Central memory CD8-positive, alpha-beta T cell (primary cell): ENCODE measurements at regions not wholly inside any gene's neighbourhood (a gene's known extent, or its start where the extent isn't known, plus 50 kb on each side); places are given as distances from the start of the nearest gene placed in this dataset.

ENCODE experiments used
- ATAC-seq: fragments of 150-1000 bp; cut with Tn5 transposase; replicated peaks from 2 replicates; pipeline ENCODE4 v1.10.0; 2022; ENCODE audit warnings: mild to moderate bottlenecking, moderate FRiP score, moderate number of reproducible peaks; ENCODE audit not compliant: poor library complexity, severe bottlenecking; ENCODE audit errors: extremely low read depth
- DNase-seq, 2 donors: peaks; one replicate each; pipeline ENCODE4 v3.0.0; 2021; ENCODE audit warnings: low spot score in 2 of 2
- H3K27ac Mint-ChIP-seq: one replicate; pipeline ENCODE4 v1.8.0; 2022; ENCODE audit warnings: low read depth, mild to moderate bottlenecking, moderate library complexity, mixed read lengths
- H3K27me3 Mint-ChIP-seq: one replicate; pipeline ENCODE4 v1.8.0; 2022; ENCODE audit warnings: mixed read lengths
- H3K36me3 Mint-ChIP-seq: one replicate; pipeline ENCODE4 v1.8.0; 2022; ENCODE audit warnings: mild to moderate bottlenecking, moderate library complexity, mixed read lengths; ENCODE audit not compliant: insufficient read depth
- H3K4me1 Mint-ChIP-seq: one replicate; pipeline ENCODE4 v1.8.0; 2022; ENCODE audit warnings: mixed read lengths
- H3K4me3 Mint-ChIP-seq: one replicate; pipeline ENCODE4 v1.8.0; 2022; ENCODE audit warnings: mild to moderate bottlenecking, moderate library complexity, mixed read lengths
- H3K9me3 Mint-ChIP-seq: one replicate; pipeline ENCODE4 v1.8.0; 2022; ENCODE audit warnings: mixed read lengths

- Mint-ChIP-seq H3K9me3 (no peaks in the 10 kb centered on the region), H3K36me3 (no peaks in the 10 kb centered on the region), H3K27me3 (peaks cover 18% of the 10 kb centered on the region), H3K27ac (no peak overlapping the region), H3K4me1 (no peaks in the 10 kb centered on the region), H3K4me3 (no peak overlapping the region)
- no peak for ATAC-seq
- no peak for DNase-seq
Measured at GRCh38 chr4:8689741-8690140, 97.2 kb downstream of the CPZ start.

GRCh38 chr4:8688908-8689445, 96.4 kb downstream of the CPZ start:
- Mint-ChIP-seq H3K9me3 (no peaks in the 10 kb centered on the region), H3K27me3 (peaks cover 18% of the 10 kb centered on the region), H3K36me3 (no peaks in the 10 kb centered on the region), H3K4me1 (no peaks in the 10 kb centered on the region), H3K27ac (no peak overlapping the region), H3K4me3 (no peak overlapping the region)
- DNase-seq (no peak), ATAC-seq (no peak)

DNA sequence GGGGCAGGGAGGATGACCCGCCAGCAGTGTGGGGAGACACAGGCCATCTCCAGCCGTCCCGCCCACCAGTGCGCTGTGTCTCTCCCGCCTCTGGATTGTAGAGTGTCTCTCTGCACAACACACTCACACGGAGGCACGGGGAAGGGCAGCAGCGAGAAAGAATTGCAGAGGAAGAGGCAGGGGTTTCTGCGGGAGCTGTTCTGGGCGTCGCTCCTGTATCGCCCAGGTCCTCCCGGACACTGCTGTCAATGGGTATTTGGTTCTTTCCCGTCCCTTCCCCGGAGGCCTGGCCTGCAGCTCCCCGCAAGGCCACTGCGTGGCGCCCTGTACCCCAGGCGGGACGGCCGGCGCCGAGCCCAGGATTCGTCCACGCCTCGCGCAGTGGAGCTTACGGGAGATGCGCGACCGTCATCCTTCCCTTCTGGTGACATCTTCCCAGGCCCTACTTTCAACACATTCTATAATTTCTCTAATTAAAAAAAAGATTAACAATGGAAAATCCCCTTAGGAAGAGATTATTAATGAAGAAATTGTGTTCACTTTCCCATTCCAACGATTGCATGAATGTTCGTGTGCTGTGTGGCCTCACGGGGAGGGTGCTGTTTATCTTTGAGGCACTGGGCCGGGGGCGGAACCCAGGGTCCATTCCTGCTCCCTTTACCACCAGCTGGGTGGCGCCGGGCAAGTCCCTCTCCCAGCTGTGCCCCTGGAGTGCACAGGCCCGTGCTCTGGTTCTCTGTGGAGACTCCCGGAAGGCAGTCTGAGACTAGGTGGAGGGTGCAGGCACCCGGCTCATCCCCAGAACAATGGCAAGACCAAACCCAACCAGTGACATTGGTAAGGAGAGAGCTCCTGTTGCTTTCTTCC, 95.7 kb downstream of the CPZ start:
- Mint-ChIP-seq H3K4me3 (no peak overlapping the region), H3K4me1 (no peaks in the 10 kb centered on the region), H3K27ac (no peak overlapping the region), H3K27me3 (peaks cover 18% of the 10 kb centered on the region), H3K36me3 (no peaks in the 10 kb centered on the region), H3K9me3 (no peaks in the 10 kb centered on the region)
- ATAC-seq: no peak
- DNase-seq: no peak

DNA sequence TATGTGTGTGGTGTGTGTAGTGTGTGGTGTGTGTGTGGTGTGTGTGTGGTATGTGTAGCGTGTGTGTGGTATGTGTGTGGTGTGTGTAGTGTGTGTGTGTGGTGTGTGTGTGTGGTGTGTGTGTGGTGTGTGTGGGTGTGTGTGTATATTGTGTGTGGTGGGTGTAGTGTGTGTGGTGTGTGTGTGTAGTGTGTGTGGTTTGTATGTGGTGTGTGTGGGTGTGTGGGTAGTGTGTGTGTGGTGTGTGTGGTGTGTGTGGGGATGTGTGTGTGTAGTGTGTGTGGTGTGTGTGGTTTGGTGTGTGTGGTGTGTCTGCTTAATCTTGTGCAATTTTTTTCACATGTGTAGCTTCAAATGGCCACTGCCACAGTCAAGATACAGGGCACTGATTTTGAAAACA, 94.5 kb downstream of the CPZ start:
- H3K4me1 Mint-ChIP-seq: no peaks in the 10 kb centered on the region

GRCh38 chr4:8685831-8686230, 93.3 kb downstream of the CPZ start:
- DNase-seq (no peak), ATAC-seq (no peak)
- H3K4me3 Mint-ChIP-seq: no peak overlapping the region
- no peaks in the 10 kb centered on the region for H3K36me3 Mint-ChIP-seq
- H3K27ac Mint-ChIP-seq: no peak overlapping the region
- H3K4me1 Mint-ChIP-seq: no peaks in the 10 kb centered on the region
- no peaks in the 10 kb centered on the region for H3K9me3 Mint-ChIP-seq
- peaks cover 18% of the 10 kb centered on the region for H3K27me3 Mint-ChIP-seq

More for the DNA sequence above, 94.5 kb downstream of the CPZ start:
- Mint-ChIP-seq H3K36me3 (no peaks in the 10 kb centered on the region), H3K4me3 (no peak overlapping the region), H3K27me3 (peaks cover 18% of the 10 kb centered on the region), H3K9me3 (no peaks in the 10 kb centered on the region), H3K27ac (no peak overlapping the region)
- ATAC-seq (no peak), DNase-seq (no peak)

DNA sequence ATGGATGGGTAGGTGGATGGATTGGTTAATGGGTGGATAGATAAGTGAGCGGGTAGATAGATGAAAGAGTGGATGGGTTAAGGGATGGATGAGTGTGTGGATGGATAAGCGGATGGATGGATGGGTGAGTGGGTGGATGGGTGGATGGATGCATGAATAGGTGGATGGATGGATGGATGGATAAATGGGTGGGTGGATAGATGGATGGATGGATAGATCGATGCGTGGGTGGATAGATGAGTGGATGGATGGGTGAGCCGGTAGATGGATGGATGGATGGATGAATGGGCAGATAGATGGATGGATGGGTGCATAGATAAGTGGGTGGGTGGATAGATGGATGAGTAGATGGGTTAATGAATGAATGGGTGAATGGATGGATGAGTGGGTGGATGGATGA, 90.9 kb downstream of the CPZ start:
- Mint-ChIP-seq H3K36me3 (no peaks in the 10 kb centered on the region), H3K4me3 (no peak overlapping the region), H3K27me3 (no peaks in the 10 kb centered on the region), H3K4me1 (no peaks in the 10 kb centered on the region), H3K9me3 (no peaks in the 10 kb centered on the region), H3K27ac (no peak overlapping the region)
- ATAC-seq (no peak), DNase-seq (no peak)

GRCh38 chr4:8682725-8683124, 90.2 kb downstream of the CPZ start:
- DNase-seq: no peak
- Mint-ChIP-seq H3K27me3 (no peaks in the 10 kb centered on the region), H3K27ac (no peak overlapping the region), H3K36me3 (no peaks in the 10 kb centered on the region), H3K4me3 (no peak overlapping the region), H3K9me3 (no peaks in the 10 kb centered on the region), H3K4me1 (no peaks in the 10 kb centered on the region)
- ATAC-seq: no peak

DNA sequence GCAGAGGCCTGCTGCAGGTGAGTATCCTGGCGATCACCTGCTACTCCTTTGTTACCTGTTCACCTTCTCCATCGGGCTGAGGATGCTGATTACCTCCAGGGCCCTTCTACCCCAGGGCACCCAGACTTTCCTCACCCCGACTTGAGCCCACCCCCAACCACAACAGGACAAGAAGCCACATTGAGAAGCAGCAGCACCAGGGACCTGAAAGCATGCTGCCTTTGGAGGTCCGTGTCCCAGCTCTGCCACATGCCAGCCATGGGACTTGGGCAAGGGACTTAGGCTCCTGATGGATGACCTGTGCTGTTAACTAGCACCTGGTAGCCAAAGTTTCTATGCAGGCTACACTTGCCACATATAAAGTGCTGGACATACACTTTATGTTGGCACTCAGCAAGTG, 89.7 kb downstream of the CPZ start:
- Mint-ChIP-seq H3K4me1 (no peaks in the 10 kb centered on the region), H3K9me3 (no peaks in the 10 kb centered on the region), H3K27me3 (no peaks in the 10 kb centered on the region), H3K4me3 (no peak overlapping the region), H3K36me3 (no peaks in the 10 kb centered on the region), H3K27ac (no peak overlapping the region)
- ATAC-seq (no peak), DNase-seq (no peak)

DNA sequence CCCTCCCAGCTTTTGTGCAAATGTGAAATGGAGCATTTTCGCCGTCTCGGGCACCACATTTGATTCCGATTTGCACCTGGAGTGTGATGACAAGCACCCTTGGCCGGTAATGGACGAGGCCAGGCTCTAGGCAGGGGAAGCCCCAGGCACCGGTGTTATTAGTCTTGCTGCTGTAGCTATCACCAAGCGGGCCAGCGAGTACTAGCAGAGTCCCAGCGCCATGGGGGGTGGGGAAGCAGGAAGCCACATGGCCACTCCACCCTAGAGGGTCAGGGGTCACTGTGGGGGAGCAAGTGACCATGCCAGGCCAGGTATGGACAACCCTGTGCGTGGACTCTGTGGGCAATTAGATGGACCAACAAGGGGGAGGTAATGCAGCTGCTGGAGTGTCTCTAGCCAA, 88.8 kb downstream of the CPZ start:
- no peaks in the 10 kb centered on the region for H3K36me3 Mint-ChIP-seq
- DNase-seq: no peak
- H3K27me3 Mint-ChIP-seq: no peaks in the 10 kb centered on the region
- H3K27ac Mint-ChIP-seq: no peak overlapping the region
- H3K4me1 Mint-ChIP-seq: no peaks in the 10 kb centered on the region
- H3K4me3 Mint-ChIP-seq: no peak overlapping the region
- peaks cover 4% of the 10 kb centered on the region for H3K9me3 Mint-ChIP-seq
- ATAC-seq: no peak

GRCh38 chr4:8679032-8679431, 86.5 kb downstream of the CPZ start:
- DNase-seq: no peak
- Mint-ChIP-seq H3K36me3 (no peaks in the 10 kb centered on the region), H3K4me3 (no peak overlapping the region), H3K4me1 (no peaks in the 10 kb centered on the region), H3K27me3 (no peaks in the 10 kb centered on the region), H3K27ac (no peak overlapping the region), H3K9me3 (peaks cover 4% of the 10 kb centered on the region)
- no peak for ATAC-seq

- Mint-ChIP-seq H3K9me3 (peaks cover 4% of the 10 kb centered on the region), H3K4me1 (no peaks in the 10 kb centered on the region), H3K36me3 (no peaks in the 10 kb centered on the region), H3K27me3 (peaks cover 6% of the 10 kb centered on the region), H3K27ac (no peak overlapping the region), H3K4me3 (no peak overlapping the region)
- DNase-seq (no peak), ATAC-seq (no peak)
Measured at GRCh38 chr4:8676676-8677075, 84.1 kb downstream of the CPZ start.

DNA sequence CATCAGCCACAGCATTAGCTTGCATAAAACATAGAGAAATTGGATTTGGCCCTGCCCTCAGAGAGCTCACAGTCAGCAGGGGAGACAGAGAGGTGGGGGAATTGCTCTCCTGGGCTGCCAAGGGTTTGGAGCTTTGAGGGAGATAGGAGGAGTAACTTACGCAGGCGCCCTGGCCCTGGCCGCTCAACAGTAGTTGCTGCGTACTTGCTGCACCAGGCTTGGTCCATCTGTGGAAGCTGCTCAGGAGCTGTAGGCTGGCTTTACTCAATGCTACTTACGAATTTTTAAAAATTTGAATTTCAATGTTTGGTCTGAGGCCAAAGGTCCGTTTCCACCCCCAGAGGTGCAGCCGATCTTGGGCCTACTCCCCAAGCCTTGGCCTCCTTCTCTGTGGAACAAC, 83.3 kb downstream of the CPZ start:
- Mint-ChIP-seq H3K36me3 (no peaks in the 10 kb centered on the region), H3K9me3 (peaks cover 4% of the 10 kb centered on the region), H3K27ac (no peak overlapping the region), H3K27me3 (peaks cover 14% of the 10 kb centered on the region), H3K4me3 (no peak overlapping the region), H3K4me1 (no peaks in the 10 kb centered on the region)
- ATAC-seq (no peak), DNase-seq (no peak)

DNA sequence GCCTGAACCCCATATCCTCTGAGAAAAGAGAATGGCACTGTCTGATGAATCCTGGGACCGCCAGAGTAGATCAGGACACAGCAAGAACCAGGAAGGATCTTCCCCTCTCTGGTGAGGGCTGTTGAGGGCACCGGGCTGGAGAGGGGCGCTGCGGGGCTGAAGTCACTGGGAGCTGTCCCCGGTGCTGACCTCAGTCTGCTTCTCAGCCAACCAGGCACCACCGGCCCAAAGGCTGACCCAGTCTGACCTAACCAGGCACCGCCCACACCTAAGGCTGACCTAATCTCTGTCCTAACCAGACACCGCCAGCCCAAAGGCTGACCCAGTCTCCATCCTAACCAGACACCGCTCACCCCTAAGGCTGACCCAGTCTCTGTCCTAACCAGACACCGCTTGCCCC, 82.8 kb downstream of the CPZ start:
- DNase-seq (no peak), ATAC-seq (no peak)
- no peaks in the 10 kb centered on the region for H3K4me1 Mint-ChIP-seq
- H3K36me3 Mint-ChIP-seq: no peaks in the 10 kb centered on the region
- no peak overlapping the region for H3K27ac Mint-ChIP-seq
- H3K9me3 Mint-ChIP-seq: peaks cover 4% of the 10 kb centered on the region
- peaks cover 16% of the 10 kb centered on the region for H3K27me3 Mint-ChIP-seq
- no peak overlapping the region for H3K4me3 Mint-ChIP-seq
